ENCODE measurements at regions not wholly inside any gene's neighbourhood (a gene's known extent, or its start where the extent isn't known, plus 50 kb on each side); places are given as distances from the start of the nearest gene placed in this dataset.

DNA sequence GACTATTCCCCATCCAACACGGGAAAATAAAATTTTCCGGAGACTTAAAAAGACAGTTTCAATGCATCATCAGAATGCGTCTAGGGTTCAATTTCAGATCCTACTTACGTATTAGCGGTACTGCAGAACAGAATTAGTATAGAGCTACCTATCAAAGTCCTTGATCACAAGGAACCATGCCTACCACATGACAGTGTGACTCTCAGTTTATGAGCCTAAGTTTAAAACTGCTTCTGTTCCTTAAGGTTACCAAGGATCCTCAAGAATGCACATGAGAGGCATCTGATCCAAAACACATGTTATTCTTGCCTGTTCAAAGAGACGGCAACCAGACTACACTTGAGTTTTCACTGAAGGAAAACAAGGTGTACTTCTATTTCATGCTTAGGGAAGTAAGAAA is 369.7 kb downstream of the EPHA4 start:
- Histone ChIP-seq H2BK15ac (ENCODE audit: low read depth, poor library complexity, severe bottlenecking) (no peak overlapping the region), H3K9me3 (ENCODE audit: control insufficient read depth, low read length) (no peaks in the 10 kb centered on the region), H3K79me1 (replicated peaks; ENCODE audit: low read length, poor library complexity, severe bottlenecking) (no peaks in the 10 kb centered on the region), H3K4ac (ENCODE audit: low read depth in 1 of 2, low read length in 2 of 2) (no peak overlapping the region), H2BK5ac (ENCODE audit: low read depth, low read length, poor library complexity, severe bottlenecking) (no peak overlapping the region), H2BK120ac (ENCODE audit: low read depth, low read length) (no peak overlapping the region), H3K27ac (ENCODE audit: low read length, poor library complexity, severe bottlenecking) (no peak overlapping the region), H3K9ac (ENCODE audit: low read length) (no peak overlapping the region), H3K23ac (ENCODE audit: low read length in 2 of 2) (no peak overlapping the region), H3K27me3 (ENCODE audit: control insufficient read depth in 1 of 2, insufficient read depth in 1 of 2, low read length in 2 of 2) (no peaks in the 10 kb centered on the region), H3K36me3 (ENCODE audit: control insufficient read depth in 1 of 2, insufficient read depth in 2 of 2, low read depth in 1 of 2, low read length in 2 of 2) (no peaks in the 10 kb centered on the region), H2BK12ac (ENCODE audit: low read length in 2 of 2) (no peak overlapping the region), H3K4me2 (ENCODE audit: low read length, poor library complexity, severe bottlenecking) (no peak overlapping the region), H4K8ac (ENCODE audit: low read length) (no peak overlapping the region), H3K4me1 (ENCODE audit: control insufficient read depth, insufficient read depth, low read depth, low read length) (no peaks in the 10 kb centered on the region), H3K18ac (ENCODE audit: low read depth in 1 of 2, low read length in 2 of 2) (no peak overlapping the region), H4K91ac (ENCODE audit: low read length) (no peak overlapping the region), H3K14ac (ENCODE audit: low read length in 2 of 2) (no peak overlapping the region), H3K4me3 (ENCODE audit: insufficient read depth in 1 of 2, low read depth in 1 of 2, low read length in 2 of 2) (no peak overlapping the region), H2AK5ac (ENCODE audit: low read length, severe bottlenecking) (no peak overlapping the region), H2AFZ (ENCODE audit: low read depth, low read length) (no peak overlapping the region)
- no peak for DNase-seq
- WGBS, result 88% methylated on average over 6 of the region's 6 CpGs

DNA sequence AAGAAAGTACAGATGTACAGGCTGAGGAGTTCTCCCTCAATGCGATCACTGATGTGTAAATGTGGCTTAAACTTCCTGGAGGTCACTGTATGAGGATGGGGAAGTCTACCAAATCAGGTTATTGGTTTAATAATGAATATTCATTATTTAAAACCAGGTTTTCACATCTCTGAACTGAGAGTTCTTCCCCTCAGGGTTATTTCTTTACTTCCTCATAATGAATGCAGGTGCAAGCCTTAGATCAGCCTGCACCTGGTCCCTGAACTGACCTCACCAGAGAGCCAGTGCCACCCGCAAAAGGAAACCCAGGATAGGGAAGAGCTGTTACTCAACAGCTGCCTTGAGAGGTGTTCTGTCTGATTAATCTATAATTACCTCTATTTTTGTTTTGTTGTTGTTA is 369.0 kb downstream of the EPHA4 start:
- no peak overlapping the region for H3K4me2 ChIP-seq (ENCODE audit: low read length, poor library complexity, severe bottlenecking)
- no peak overlapping the region for H3K4ac ChIP-seq (ENCODE audit: low read depth in 1 of 2, low read length in 2 of 2)
- no peak overlapping the region for H3K14ac ChIP-seq (ENCODE audit: low read length in 2 of 2)
- H2AFZ ChIP-seq (ENCODE audit: low read depth, low read length), result no peak overlapping the region
- no peaks in the 10 kb centered on the region for H3K79me1 ChIP-seq (replicated peaks; ENCODE audit: low read length, poor library complexity, severe bottlenecking)
- H3K27ac ChIP-seq (ENCODE audit: low read length, poor library complexity, severe bottlenecking), result no peak overlapping the region
- no peak overlapping the region for H3K18ac ChIP-seq (ENCODE audit: low read depth in 1 of 2, low read length in 2 of 2)
- H2BK5ac ChIP-seq (ENCODE audit: low read depth, low read length, poor library complexity, severe bottlenecking), result no peak overlapping the region
- no peak overlapping the region for H2AK5ac ChIP-seq (ENCODE audit: low read length, severe bottlenecking)
- H4K91ac ChIP-seq (ENCODE audit: low read length), result no peak overlapping the region
- no peaks in the 10 kb centered on the region for H3K36me3 ChIP-seq (ENCODE audit: control insufficient read depth in 1 of 2, insufficient read depth in 2 of 2, low read depth in 1 of 2, low read length in 2 of 2)
- no peak overlapping the region for H2BK120ac ChIP-seq (ENCODE audit: low read depth, low read length)
- no peak overlapping the region for H2BK12ac ChIP-seq (ENCODE audit: low read length in 2 of 2)
- WGBS, result 95% methylated on average over 2 of the region's 2 CpGs
- no peak overlapping the region for H3K4me3 ChIP-seq (ENCODE audit: insufficient read depth in 1 of 2, low read depth in 1 of 2, low read length in 2 of 2)
- H3K9me3 ChIP-seq (ENCODE audit: control insufficient read depth, low read length), result no peaks in the 10 kb centered on the region
- H3K27me3 ChIP-seq (ENCODE audit: control insufficient read depth in 1 of 2, insufficient read depth in 1 of 2, low read length in 2 of 2), result no peaks in the 10 kb centered on the region
- DNase-seq, result no peak
- no peaks in the 10 kb centered on the region for H3K4me1 ChIP-seq (ENCODE audit: control insufficient read depth, insufficient read depth, low read depth, low read length)
- H4K8ac ChIP-seq (ENCODE audit: low read length), result no peak overlapping the region
- H2BK15ac ChIP-seq (ENCODE audit: low read depth, poor library complexity, severe bottlenecking), result no peak overlapping the region
- no peak overlapping the region for H3K23ac ChIP-seq (ENCODE audit: low read length in 2 of 2)
- no peak overlapping the region for H3K9ac ChIP-seq (ENCODE audit: low read length)

GRCh38 chr2:221203856-221204255 is 368.2 kb downstream of the EPHA4 start:
- no peaks in the 10 kb centered on the region for H3K4me1 ChIP-seq (ENCODE audit: control insufficient read depth, insufficient read depth, low read depth, low read length)
- no peaks in the 10 kb centered on the region for H3K36me3 ChIP-seq (ENCODE audit: control insufficient read depth in 1 of 2, insufficient read depth in 2 of 2, low read depth in 1 of 2, low read length in 2 of 2)
- no peak overlapping the region for H3K23ac ChIP-seq (ENCODE audit: low read length in 2 of 2)
- 72% methylated on average over 2 of the region's 2 CpGs for WGBS
- no peak overlapping the region for H4K91ac ChIP-seq (ENCODE audit: low read length)
- H3K4me3 ChIP-seq (ENCODE audit: insufficient read depth in 1 of 2, low read depth in 1 of 2, low read length in 2 of 2), result no peak overlapping the region
- no peaks in the 10 kb centered on the region for H3K27me3 ChIP-seq (ENCODE audit: control insufficient read depth in 1 of 2, insufficient read depth in 1 of 2, low read length in 2 of 2)
- H3K9ac ChIP-seq (ENCODE audit: low read length), result no peak overlapping the region
- no peak overlapping the region for H3K4ac ChIP-seq (ENCODE audit: low read depth in 1 of 2, low read length in 2 of 2)
- H2AFZ ChIP-seq (ENCODE audit: low read depth, low read length), result no peak overlapping the region
- no peak overlapping the region for H2BK12ac ChIP-seq (ENCODE audit: low read length in 2 of 2)
- H3K27ac ChIP-seq (ENCODE audit: low read length, poor library complexity, severe bottlenecking), result no peak overlapping the region
- no peak overlapping the region for H2BK5ac ChIP-seq (ENCODE audit: low read depth, low read length, poor library complexity, severe bottlenecking)
- no peak overlapping the region for H3K18ac ChIP-seq (ENCODE audit: low read depth in 1 of 2, low read length in 2 of 2)
- no peak overlapping the region for H3K4me2 ChIP-seq (ENCODE audit: low read length, poor library complexity, severe bottlenecking)
- H3K14ac ChIP-seq (ENCODE audit: low read length in 2 of 2), result no peak overlapping the region
- no peak overlapping the region for H2AK5ac ChIP-seq (ENCODE audit: low read length, severe bottlenecking)
- no peak for DNase-seq
- no peaks in the 10 kb centered on the region for H3K79me1 ChIP-seq (replicated peaks; ENCODE audit: low read length, poor library complexity, severe bottlenecking)
- no peak overlapping the region for H2BK120ac ChIP-seq (ENCODE audit: low read depth, low read length)
- H4K8ac ChIP-seq (ENCODE audit: low read length), result no peak overlapping the region
- no peak overlapping the region for H2BK15ac ChIP-seq (ENCODE audit: low read depth, poor library complexity, severe bottlenecking)
- H3K9me3 ChIP-seq (ENCODE audit: control insufficient read depth, low read length), result no peaks in the 10 kb centered on the region

DNA sequence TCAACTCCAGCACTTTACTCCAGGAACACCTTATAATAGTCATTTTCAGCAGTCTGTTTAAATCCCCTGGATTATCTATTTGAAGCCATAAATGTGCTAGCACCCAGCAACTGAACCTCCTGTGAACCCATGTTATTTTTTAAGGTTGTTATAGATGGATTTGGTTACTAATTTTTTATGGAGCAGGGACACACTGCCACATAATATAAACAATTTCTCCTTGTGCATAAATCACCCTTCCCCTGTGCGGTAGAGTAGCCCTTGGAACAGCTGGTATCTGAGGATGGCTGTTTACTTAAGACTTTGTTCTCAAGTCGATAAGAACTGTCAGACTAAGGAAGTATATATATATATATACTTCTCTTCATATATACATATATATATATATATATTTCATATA is 367.4 kb downstream of the EPHA4 start:
- H4K91ac ChIP-seq (ENCODE audit: low read length), result no peak overlapping the region
- WGBS, result no CpG with 5 or more reads among the region's 2 CpGs

More for the DNA sequence above, 367.4 kb downstream of the EPHA4 start:
- Histone ChIP-seq H3K36me3 (ENCODE audit: control insufficient read depth in 1 of 2, insufficient read depth in 2 of 2, low read depth in 1 of 2, low read length in 2 of 2) (no peaks in the 10 kb centered on the region), H2BK5ac (ENCODE audit: low read depth, low read length, poor library complexity, severe bottlenecking) (no peak overlapping the region), H2AFZ (ENCODE audit: low read depth, low read length) (no peak overlapping the region), H3K4me1 (ENCODE audit: control insufficient read depth, insufficient read depth, low read depth, low read length) (no peaks in the 10 kb centered on the region), H3K23ac (ENCODE audit: low read length in 2 of 2) (no peak overlapping the region), H2BK120ac (ENCODE audit: low read depth, low read length) (no peak overlapping the region), H3K4me3 (ENCODE audit: insufficient read depth in 1 of 2, low read depth in 1 of 2, low read length in 2 of 2) (no peak overlapping the region), H3K18ac (ENCODE audit: low read depth in 1 of 2, low read length in 2 of 2) (no peak overlapping the region), H2AK5ac (ENCODE audit: low read length, severe bottlenecking) (no peak overlapping the region), H3K9me3 (ENCODE audit: control insufficient read depth, low read length) (no peaks in the 10 kb centered on the region), H2BK12ac (ENCODE audit: low read length in 2 of 2) (no peak overlapping the region), H3K4me2 (ENCODE audit: low read length, poor library complexity, severe bottlenecking) (no peak overlapping the region), H3K27ac (ENCODE audit: low read length, poor library complexity, severe bottlenecking) (no peak overlapping the region), H2BK15ac (ENCODE audit: low read depth, poor library complexity, severe bottlenecking) (no peak overlapping the region), H3K79me1 (replicated peaks; ENCODE audit: low read length, poor library complexity, severe bottlenecking) (no peaks in the 10 kb centered on the region), H4K8ac (ENCODE audit: low read length) (no peak overlapping the region), H3K14ac (ENCODE audit: low read length in 2 of 2) (no peak overlapping the region), H3K9ac (ENCODE audit: low read length) (no peak overlapping the region), H3K4ac (ENCODE audit: low read depth in 1 of 2, low read length in 2 of 2) (no peak overlapping the region), H3K27me3 (ENCODE audit: control insufficient read depth in 1 of 2, insufficient read depth in 1 of 2, low read length in 2 of 2) (no peaks in the 10 kb centered on the region)
- DNase-seq, result peak; percentile 7

All from mesenchymal stem cell (in vitro differentiated cells and primary cell).